GM18498 (cell line): ENCODE measurements at regions not wholly inside any gene's neighbourhood (a gene's known extent, or its start where the extent isn't known, plus 50 kb on each side); places are given as distances from the start of the nearest gene placed in this dataset.

ENCODE experiments used
- ATAC-seq: cut with Tn5 transposase; IDR thresholded peaks from one replicate; pipeline ENCODE4 v1.9.1; 2021; ENCODE audit warnings: mild to moderate bottlenecking, moderate library complexity; ENCODE audit not compliant: unreplicated experiment

- no peak for ATAC-seq
Observed at GRCh38 chr10:131727560-131727959, 173.2 kb upstream of the PPP2R2D start.

- no peak for ATAC-seq
Observed at GRCh38 chr10:131728286-131729228, 172.3 kb upstream of the PPP2R2D start.

GRCh38 chr10:131729361-131729760 is 171.4 kb upstream of the PPP2R2D start:
- no peak for ATAC-seq

GRCh38 chr10:131729938-131730660 is 170.7 kb upstream of the PPP2R2D start:
- no peak for ATAC-seq

GRCh38 chr10:131730771-131731497 is 169.9 kb upstream of the PPP2R2D start:
- no peak for ATAC-seq

- ATAC-seq: no peak
Observed at GRCh38 chr10:131731780-131732630, 168.8 kb upstream of the PPP2R2D start.

GRCh38 chr10:131732631-131733127 is 168.1 kb upstream of the PPP2R2D start:
- no peak for ATAC-seq

GRCh38 chr10:131733596-131733995 is 167.2 kb upstream of the PPP2R2D start:
- no peak for ATAC-seq

GRCh38 chr10:131735577-131735976 is 165.2 kb upstream of the PPP2R2D start:
- ATAC-seq: no peak

- ATAC-seq: no peak
Observed at GRCh38 chr10:131736321-131736980, 164.4 kb upstream of the PPP2R2D start.

- ATAC-seq: no peak
Observed at GRCh38 chr10:131737543-131738395, 163.0 kb upstream of the PPP2R2D start.

GRCh38 chr10:131738396-131738735 is 162.4 kb upstream of the PPP2R2D start:
- ATAC-seq: no peak

- no peak for ATAC-seq
Observed at GRCh38 chr10:131739206-131739605, 161.6 kb upstream of the PPP2R2D start.

- ATAC-seq: no peak
Observed at GRCh38 chr10:131742500-131742951, 158.3 kb upstream of the PPP2R2D start.

- peak; percentile 75 for ATAC-seq
Observed at GRCh38 chr10:131743190-131744151, 157.3 kb upstream of the PPP2R2D start.

GRCh38 chr10:131744346-131744745 is 156.5 kb upstream of the PPP2R2D start:
- ATAC-seq: no peak

GRCh38 chr10:131745591-131745990 is 155.2 kb upstream of the PPP2R2D start:
- no peak for ATAC-seq
